Fibroblast of skin of abdomen (primary cell): ENCODE measurements at regions not wholly inside any gene's neighbourhood (a gene's known extent, or its start where the extent isn't known, plus 50 kb on each side); places are given as distances from the start of the nearest gene placed in this dataset.

Source experiments
- DNase-seq: peaks from one replicate; pipeline ENCODE4 v3.0.0-alpha.2; 2013

DNA sequence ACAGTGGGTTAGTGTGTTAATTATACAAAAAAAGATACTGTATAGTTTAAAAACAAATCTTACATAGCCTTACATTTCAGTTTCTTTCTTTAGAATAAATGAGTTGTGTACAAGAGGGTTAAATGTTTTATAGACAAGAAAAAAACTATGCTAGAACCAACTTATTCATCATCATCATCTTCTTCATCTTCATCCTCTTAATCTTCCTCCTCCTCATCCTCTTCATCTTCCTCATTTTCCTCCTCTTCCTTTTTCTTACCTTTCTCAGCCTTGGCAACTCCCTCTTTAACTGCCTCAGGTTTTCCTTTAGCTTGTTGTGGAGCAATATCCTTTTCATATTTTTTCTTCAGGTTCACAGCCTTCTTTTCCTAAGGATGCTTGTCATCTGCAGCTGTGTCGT, 53.7 kb downstream of the RPS12 start:
- DNase-seq = no peak

DNA sequence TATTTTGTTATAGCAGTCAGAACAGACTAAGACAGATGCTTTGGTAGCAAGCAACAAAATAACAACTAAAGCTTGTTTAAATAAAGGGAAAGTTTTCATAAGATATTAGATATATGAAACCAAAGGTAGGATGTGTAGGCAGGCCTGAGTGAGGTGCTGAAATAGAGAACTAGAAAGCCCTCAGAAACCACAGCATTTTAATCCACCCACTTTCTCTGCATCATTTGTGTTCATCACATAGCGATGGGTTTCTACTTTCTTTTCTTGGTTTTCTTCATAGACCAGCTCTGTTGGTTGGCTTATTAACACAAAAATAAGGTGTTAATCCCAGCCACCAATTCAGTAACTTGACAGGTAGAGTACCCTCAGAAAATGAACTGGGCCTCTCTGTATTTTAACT, 58.6 kb downstream of the RPS12 start:
- DNase-seq = no peak

DNA sequence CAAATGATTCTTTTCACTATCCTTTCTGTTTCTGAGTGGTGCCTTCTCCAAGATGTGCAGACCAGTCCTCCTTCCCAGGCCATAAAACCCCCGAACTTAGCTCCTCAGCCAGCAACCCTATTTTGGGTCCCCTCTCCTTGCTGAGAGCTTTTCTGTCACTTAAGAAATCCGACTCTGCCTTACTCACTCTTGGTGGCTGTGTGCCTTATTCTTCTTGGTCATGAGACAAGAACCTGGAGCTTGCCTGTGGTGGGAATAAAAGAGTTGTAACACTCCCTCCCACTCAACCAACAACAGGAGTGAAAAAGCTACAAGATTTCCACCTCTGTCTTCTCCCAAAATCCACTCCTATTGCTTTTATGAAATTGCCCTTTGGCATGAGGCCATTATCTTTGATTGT, 62.6 kb downstream of the RPS12 start:
- no peak for DNase-seq

DNA sequence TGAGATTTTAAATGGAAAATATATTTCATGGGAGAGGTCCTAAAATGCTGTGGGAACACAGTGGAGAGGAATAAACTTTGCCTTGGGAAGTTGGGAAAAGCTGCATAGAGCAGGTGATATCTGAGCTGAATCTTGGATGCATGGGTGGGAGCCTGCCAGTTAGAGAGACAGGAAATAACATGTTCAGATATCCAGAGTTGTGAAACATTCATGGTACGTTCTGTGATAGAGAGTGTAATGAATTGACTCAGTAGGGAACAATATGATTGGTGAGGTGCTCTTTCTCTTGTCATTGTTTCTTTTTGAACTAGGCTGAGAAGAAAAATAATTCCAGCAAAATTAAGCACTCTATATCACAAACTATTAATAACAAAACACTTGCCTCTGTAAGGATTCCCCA, 72.8 kb downstream of the RPS12 start:
- DNase-seq = no peak

DNA sequence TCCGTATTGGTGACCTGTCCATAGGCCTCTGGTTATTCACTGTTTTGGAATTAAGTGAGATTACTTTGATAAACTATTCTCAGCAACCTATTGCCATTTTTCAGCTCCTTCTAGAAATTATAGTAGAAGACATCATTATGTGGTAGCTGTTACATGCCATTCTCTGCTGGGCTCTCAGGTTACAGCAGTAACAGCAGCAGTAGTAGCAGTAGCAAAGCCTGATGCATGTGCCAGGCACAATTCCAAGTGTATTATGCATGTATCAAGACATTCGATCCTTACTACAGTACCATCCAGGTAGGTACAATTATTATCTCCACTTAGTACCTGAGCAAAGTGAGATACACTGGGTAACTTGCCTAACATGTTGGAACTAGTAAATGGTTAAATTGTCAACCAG, 74.3 kb downstream of the RPS12 start:
- peak; percentile 34 for DNase-seq

DNA sequence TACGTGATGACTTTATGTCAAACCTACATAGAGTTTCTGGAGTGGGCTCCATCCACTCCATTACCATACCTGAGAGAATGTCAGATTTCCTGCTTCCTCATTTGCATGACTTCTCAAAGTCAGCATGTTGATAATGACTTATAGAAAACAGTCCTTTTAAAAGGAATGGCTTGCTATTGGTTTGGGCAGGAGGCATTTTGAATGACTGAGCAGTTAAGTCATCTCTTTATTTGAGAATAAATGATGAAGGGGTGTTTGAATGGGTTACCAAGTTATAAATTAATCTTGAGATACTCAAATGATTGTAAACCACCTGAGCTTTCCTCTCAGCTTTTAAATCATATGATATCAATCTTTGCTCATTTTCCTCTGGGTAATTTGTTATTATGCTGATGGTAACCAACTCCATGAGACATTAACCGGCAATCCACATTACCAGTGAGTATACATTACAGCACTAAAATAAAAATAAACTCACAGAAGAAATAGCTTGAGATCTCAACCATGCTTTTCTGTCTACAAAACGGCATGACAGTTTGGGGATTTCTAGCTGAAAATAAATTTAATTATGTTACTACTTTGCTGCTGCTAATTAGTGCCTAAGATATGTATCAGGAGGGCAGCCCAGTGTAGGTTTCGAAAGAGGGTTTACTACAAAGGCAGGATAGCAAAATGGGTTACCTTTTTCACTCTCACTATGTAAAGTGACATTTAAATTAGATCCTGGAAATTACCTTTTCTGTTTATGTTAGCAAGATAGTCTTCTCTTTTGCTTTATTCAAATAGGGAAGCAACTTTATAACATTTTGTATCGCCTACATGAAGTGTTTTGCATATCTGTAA, 78.8 kb downstream of the RPS12 start:
- DNase-seq = peak; percentile 8

DNA sequence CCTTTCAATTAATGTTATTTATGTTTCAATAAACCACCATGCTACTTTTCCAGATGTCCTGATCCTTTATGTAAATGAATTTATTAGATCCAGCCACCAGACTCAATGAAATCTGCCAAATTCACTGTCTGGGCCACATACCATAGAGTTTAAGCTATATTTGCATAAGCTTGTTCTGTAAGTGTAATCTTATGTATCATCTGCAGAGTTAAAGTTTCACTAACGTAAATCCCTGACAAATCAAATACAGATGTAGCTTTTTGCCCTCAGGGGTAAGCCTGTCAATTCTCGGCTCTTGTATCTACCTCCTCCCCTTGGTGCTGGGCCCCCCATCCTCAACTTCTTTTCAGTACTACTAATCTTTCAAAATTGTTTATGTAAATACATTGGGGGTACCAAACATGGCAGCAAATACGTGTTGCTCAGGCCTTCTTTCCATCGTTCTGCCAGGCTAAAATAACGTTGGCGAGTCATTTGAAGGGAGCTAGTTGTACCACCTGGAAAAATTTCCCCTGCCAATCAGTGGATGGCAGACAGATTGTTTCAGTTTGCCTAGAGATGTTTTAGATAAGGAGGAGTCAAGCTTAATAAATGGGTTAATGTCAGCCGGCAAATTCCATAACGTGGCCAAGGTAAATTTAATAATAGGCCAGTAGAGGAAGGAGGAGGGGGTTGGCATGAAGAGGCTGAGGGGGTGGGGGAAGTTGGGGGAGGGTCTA, 79.6 kb downstream of the RPS12 start:
- DNase-seq = peak; percentile 69

DNA sequence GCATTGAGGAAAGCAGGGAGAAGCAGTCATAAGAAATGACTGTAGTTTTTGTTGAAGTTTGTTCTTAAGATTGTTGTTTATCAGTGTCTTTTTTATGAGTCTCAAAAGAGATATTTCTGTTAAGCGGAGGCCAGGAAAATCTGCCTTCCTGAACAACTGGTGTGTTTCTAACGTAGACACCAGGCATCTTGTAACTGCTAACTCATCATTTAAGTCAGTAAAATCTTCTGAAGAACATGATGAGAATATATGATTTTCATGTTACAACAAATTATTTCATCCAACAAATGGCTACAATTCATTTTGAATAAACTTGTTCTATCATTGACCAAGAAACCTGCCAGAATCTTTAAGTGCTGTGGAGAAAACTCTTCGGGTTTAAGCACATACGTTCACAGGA, 84.0 kb downstream of the RPS12 start:
- DNase-seq = no peak

DNA sequence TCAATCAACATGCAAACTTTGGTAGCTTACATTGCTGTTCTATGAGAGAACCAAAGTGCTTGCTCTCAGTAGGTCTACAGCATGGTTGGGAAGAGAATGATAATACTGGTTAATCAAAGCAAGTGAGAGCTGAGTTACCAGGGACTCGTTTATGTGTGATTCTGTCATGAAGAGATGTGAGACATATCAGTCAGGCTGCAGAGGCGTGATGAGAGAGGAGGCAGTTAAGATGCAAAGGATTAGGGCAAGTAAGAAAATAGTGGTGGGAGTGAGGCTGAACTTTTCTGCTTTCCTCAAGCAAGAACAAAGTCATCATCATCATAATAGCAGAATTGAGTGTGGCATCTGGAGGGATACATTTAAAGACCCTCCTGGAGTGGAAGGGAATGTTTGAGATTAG, 86.5 kb downstream of the RPS12 start:
- DNase-seq = no peak

DNA sequence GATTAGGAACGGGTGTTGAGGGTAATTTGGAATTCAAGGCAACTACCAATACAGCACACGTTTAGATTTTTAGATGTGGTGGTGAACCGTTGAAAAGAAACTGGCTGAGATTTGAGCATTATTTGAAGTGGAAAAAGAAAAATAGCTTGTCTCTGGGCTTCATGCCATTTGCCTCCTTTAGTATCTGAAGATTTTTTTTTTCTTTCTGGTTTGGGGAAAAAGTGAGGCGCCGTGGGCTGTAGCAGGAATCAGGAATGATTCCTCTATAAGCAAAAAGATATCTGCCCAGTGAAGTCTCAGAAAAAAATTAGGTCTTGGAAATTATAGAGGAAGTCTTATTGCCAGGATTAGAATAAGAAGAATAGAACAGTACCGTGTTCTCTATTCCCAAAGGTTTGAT, 88.5 kb downstream of the RPS12 start:
- DNase-seq = no peak

DNA sequence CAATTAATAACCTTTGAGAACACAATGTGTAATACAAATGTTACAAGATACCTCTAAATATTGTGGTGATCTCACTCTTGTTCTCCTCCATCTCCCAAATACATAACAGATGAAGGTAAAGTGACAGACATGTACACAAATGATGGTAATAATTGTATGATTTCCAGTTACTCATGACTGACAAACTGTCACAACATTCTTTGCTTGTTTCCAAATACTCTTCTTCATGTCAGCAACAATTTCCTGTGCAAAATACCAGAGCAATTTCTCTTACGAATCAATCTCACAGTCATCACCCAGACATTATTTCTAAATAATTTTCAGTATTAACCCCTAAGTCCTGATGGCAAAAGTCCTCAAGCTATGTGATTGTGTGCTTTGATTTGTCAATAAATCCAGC, 92.9 kb downstream of the RPS12 start:
- peak; percentile 47 for DNase-seq

DNA sequence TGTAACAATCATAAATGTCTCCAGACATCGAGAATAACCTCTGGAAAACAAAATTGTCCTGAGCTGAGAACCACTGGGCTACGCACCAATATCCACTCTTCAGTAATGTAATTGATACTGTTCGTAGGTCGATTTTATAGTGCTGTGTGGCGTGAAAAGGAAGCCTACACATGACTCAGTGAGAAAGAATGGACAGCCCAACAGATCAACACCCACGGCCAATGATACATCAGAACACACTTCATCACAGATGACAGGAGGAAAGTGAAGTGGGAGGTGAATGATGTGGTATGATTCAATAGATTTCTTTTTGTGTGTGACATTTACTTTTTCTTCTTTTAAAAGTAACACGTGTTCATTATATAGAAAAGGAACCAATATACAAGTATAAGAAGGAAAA, 93.5 kb downstream of the RPS12 start:
- peak; percentile 85 for DNase-seq

DNA sequence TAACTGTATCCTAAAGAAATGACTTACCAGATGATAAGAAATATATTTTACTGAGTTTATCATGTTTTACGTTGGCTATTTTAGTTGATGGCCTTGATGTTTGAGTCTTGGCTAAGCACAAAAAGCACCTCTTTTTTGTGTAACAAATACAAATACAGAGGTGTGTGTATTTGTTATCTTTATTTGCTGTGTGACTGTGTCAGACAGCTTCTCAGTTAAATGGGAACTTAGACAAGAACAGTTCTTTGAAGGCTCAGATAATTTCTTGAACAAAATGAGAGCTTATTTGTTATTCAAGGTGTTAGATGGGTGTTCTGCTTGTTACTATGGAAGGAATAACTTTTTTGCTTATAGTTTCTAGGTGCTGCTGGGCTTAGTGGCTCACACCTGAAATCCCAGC, 95.4 kb downstream of the RPS12 start:
- no peak for DNase-seq

DNA sequence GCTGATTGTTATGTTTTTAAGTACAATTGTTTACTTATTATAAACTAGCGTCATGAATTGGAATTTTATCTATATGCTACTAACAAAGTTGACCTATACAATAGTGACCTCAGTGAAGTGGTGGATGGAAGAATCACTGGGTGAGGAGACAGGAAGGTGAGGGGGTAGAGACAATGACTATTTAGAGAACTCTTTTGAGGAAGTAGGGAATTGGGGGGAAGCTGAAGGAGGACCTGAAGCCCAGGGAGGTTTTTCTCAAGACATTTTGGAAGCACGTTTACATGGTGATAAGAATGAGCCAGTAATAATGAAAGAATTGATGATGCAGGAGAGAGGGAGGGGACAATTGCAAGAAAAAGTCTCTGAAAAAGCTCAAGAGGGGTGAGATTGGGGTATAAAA, 96.4 kb downstream of the RPS12 start:
- no peak for DNase-seq

DNA sequence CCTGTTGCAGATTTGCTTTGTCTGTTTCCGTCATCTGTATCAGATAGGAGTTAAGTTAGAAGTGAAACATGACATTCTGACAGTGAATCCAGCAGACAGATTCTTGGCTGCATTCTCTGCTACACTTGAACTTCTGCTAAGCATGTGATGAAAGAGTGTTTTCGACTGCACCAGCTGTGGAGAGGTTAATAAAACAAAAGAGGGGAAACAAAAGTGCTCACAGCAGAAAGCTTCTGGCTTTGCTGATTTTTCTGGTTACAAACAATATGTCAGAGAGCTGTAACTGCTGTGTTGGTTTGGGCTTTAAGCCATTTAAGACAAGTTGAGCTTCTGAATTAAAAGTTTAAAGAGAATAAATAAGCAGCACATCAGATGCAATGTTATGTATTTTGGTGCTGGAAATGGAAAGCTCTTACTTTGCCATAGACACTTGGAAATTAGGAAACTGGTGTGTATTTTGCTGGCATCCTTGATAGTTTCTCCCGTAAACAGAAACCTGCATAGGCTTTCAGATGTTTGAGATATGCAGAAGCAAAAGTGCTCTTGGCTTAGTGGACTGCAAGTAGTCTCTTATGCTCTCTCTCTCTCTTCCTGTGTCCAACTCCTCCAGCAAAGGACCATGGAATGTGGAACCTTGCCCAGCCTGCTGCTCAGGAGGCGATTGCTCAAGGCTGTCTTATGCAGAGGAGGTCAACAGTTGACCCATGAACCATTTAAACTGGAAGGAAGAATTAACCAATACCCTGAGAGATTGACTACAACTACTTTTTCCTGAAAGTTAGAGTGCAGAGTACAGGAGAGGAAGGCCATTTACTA, 104.9 kb downstream of the RPS12 start:
- peak; percentile 83 for DNase-seq

DNA sequence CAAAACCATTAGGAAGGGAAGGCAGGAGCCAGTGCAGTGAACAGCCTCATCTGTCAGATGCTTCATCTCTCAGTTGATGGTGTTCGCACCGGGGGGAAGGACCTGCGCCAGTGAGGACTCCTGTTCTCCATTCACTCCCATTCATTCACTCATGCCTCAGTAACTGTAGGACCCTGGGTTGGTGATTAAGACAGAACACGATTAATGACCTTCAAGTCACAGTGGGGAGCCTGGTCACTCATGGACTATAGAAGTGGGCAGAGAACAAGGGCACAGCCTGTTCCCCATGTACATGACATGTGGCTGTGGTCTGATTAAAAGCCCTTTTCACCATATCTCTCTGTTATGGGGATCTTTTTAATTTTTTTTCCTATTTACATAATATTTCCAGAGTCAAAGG, 113.3 kb downstream of the RPS12 start:
- no peak for DNase-seq

DNA sequence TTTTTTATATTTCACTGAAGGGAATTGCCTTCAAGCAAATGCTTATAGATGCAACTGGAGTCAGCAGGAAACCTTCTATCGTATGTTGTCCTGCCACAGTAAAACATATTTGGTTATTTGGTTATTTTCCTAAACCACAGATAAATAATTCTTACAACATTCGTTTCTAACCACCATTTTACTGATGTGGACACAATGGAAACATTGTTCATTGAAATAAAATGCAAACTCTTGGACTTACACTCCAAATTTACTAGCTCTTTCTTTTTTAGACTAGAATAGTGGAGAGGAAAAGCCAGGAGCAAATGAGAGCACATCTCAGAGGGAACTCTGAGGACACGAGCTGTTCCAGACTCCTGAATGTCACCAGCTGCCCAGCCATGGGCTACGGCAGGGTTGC, 114.8 kb downstream of the RPS12 start:
- DNase-seq = no peak

DNA sequence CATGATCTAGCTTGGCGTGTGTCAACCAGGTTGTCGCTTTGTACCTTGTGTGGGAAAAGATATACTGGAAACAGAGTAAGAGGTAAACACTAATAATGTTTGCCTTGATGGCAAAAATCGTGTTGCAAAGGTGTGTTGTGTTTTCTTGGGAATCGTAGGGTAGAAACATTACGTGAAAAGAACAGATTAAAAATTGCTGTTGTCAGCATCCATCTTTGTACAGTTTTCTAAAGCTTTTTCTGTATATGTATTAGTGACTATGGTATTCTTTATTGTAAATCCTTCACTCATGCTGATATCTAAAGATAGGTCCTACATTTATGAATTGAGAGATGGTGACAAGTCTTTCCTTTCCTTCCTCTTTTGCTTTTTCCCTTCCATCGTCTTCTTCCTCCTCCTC, 116.9 kb downstream of the RPS12 start:
- no peak for DNase-seq

DNA sequence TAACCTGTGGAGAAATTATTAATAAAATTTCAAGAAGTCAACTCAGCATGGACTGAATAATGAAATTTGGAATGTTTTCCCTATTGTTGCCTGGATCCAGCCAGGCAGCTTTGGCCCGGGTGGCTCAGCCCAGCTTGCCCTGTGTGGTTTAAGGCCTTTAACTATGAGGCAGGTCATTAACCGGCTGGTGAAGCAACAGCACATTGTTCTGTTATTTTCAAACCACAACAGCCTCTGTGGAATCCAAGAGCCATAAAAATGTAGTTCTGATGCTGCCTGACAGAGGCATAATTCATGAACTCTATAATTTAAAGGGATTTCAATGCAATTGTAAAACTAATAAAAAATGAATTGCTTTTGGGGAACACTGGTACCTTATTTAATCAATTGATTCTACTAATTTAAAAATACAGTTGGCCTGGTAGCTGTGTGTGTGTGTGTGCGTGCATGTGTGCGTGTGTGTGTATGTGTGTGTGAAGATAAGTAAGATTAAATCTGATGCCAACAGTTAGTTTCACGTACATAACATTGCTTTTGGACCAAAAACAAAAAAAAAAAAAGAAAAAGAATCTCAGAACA, 117.7 kb downstream of the RPS12 start:
- DNase-seq = peak; percentile 87

DNA sequence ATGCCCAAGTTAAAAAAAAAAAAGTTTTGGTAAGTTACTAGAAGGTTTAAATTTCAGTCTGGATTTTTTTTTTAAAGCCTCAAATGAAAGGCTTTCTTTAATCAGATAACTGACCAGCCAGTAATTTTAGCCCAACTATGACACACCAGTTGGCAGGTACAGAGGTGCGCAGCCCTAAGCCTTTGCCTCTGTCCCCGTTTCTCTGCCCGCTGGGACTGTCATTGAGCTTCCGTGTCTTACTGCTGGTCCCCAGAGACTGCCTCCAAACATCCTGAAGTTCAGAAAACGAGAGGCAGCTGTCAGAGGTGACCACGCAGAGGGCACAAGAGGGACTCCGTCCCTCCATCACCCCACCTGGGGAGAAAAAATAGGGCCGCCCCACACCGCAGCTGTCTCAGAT, 118.2 kb downstream of the RPS12 start:
- no peak for DNase-seq

DNA sequence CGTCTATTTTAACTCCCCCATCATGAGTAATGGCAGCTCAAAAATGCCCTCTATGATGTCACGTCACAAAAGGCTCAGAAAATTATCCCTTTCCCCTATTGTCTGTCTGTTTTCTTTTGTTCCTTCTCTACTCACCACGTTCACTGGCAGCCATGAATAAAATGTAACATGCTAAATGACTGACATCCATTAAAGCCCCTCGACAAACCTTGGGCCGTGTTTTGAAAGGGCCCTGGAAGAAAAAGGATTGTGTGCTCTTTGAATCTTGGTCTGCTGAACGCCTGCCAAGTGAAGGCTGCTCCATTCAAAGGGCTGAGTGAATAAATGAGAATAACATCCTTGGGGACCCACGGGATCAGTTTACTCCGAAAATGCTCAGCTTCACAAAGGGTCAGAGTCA, 118.7 kb downstream of the RPS12 start:
- peak; percentile 17 for DNase-seq

DNA sequence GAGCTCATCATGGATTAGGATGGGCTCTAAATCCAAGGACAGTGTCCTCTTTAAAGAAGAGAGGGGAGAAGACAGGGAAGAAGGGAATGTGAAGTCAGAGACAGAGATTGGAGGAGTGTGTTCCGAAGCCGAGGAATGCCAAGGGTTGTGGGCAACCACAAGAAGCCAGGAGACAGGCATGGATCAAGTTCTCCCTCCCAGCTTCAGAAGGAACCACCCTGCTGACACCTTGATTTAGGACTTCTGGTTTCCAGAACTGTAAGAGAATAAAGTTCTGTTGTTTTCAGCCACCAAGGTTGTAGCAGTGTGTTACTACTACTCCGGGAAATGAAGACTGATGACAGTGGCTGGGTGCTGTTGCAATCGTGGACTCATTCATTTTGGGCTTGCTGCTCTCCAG, 120.1 kb downstream of the RPS12 start:
- DNase-seq = peak; percentile 80

DNA sequence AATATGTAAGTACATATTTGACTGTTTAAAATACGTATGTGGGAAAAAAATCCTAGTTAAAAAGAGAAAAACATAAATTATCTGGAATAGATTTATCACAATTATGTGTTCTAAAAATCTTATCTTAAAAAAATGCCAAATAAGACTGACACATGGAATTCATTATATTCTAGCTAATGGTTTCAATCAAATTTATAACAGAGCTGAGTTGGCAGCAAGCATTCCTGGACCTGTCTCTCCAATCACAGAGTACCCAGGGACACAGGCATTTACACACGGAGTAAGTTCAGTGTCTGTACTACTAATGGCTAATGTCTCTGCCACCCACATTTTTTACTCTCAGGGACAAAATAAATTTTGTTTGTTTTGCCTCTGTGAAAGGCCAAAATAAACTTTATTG, 122.3 kb downstream of the RPS12 start:
- peak; percentile 21 for DNase-seq
